ENCODE measurements at regions not wholly inside any gene's neighbourhood (a gene's known extent, or its start where the extent isn't known, plus 50 kb on each side); places are given as distances from the start of the nearest gene placed in this dataset.

DNA sequence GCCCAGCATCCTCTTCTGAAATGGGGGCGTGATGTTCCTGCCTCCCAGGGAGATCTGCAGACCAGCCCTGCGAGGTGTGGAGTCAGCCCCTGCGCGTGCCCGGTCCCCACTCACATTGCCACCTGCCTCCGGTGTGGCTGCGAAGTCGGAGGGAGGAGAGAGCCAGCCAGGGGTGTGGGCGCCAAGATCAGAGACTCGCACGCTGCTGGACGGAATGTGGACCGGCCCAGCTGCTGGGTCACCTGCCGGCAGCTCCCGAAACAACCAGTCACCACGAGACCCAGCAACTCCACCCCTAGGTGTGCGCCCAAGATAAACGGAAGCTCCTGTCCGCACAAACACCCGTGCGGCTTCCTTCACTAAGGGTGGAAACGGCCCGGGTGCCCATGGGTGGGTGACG is 51.1 kb upstream of the EGFL7 start:
- no peak for DNase-seq
- Histone ChIP-seq H3K9me3 (no peaks in the 10 kb centered on the region), H3K27me3 (no peaks in the 10 kb centered on the region), H3K4me1 (peaks cover 0 to 20% (median 13%) of the 10 kb centered on the region in 4 donors), H3K4me3 (no peak overlapping the region), H3K36me3 (no peaks in the 10 kb centered on the region), H3K27ac (no peak overlapping the region)
- TF ChIP-seq, protein P1, sequence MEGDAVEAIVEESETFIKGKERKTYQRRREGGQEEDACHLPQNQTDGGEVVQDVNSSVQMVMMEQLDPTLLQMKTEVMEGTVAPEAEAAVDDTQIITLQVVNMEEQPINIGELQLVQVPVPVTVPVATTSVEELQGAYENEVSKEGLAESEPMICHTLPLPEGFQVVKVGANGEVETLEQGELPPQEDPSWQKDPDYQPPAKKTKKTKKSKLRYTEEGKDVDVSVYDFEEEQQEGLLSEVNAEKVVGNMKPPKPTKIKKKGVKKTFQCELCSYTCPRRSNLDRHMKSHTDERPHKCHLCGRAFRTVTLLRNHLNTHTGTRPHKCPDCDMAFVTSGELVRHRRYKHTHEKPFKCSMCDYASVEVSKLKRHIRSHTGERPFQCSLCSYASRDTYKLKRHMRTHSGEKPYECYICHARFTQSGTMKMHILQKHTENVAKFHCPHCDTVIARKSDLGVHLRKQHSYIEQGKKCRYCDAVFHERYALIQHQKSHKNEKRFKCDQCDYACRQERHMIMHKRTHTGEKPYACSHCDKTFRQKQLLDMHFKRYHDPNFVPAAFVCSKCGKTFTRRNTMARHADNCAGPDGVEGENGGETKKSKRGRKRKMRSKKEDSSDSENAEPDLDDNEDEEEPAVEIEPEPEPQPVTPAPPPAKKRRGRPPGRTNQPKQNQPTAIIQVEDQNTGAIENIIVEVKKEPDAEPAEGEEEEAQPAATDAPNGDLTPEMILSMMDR (IDR thresholded peaks at IDR 0.05), result no peak
- TF ChIP-seq POLR2AphosphoS5 (IDR thresholded peaks at IDR 0.05), result no peak
- TF ChIP-seq POLR2A (IDR thresholded peaks at IDR 0.05), result no peak
- TF ChIP-seq EP300 (IDR thresholded peaks at IDR 0.05), result no peak
- intact Hi-C loops (cut with DNase I), result no loop called here
- WGBS, 2 donors, result 72 to 93% methylated on average over 24 of the region's 24 CpGs

DNA sequence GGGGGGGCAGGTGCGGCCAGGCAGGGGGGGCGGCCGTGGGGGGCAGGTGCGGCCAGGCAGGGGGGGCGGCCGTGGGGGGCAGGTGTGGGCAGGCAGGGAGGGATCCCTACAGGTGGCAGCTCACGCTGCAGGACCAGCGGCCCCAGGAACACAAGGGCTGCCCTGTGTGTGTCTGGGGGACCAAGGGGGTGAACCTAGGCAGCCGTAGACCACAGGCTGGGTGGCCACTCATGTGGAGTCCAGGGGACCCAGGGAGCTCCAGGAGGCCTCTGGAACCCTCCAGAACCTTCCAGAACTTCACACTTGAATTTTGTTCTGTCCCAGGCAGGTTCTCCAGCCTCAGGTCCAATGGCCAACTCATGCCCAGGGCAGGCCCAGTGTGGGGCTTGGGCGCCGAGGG is 51.6 kb upstream of the EGFL7 start:
- intact Hi-C loops (cut with DNase I), result no loop called here
- Histone ChIP-seq H3K27me3 (no peaks in the 10 kb centered on the region), H3K36me3 (no peaks in the 10 kb centered on the region), H3K27ac (no peak overlapping the region), H3K4me1 (peaks cover 0 to 25% (median 18%) of the 10 kb centered on the region in 4 donors), H3K4me3 (no peak overlapping the region), H3K9me3 (no peaks in the 10 kb centered on the region)
- DNase-seq, result no peak
- 50 to 80% methylated on average over 11 of the region's 11 CpGs for WGBS, 2 donors
- no peak for TF ChIP-seq POLR2A (IDR thresholded peaks at IDR 0.05)
- TF ChIP-seq, protein P1 (IDR thresholded peaks at IDR 0.05), result no peak
- TF ChIP-seq EP300 (IDR thresholded peaks at IDR 0.05), result no peak
- TF ChIP-seq POLR2AphosphoS5 (IDR thresholded peaks at IDR 0.05), result no peak

DNA sequence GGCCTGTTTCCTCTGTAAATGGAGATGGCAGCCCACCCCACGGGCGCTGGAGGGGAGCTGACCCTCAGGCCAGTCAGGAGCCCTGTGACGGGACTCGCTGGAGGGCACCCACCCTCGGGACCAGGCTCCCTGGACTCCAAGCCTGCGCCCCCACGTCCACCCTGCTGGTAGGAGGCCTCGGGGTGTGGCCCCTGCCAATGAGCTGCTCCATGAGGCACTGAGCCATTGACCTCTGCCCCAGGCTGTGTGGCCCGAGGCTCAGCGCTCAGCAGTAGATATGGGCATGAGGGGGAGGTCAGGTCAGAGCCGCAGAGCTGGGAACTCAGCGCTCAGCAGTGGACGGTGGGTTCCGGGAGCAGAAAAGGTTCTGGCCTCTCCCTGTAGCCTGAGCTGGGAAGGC is 52.3 kb upstream of the EGFL7 start:
- H3K36me3 ChIP-seq, result no peaks in the 10 kb centered on the region
- H3K27ac ChIP-seq, result no peak overlapping the region
- 25 to 76% methylated on average over 14 of the region's 14 CpGs for WGBS, 2 donors
- intact Hi-C loops (cut with DNase I), result no loop called here
- no peak overlapping the region for H3K4me3 ChIP-seq
- no peak for TF ChIP-seq POLR2A (IDR thresholded peaks at IDR 0.05)
- TF ChIP-seq EP300 (IDR thresholded peaks at IDR 0.05), result no peak
- TF ChIP-seq POLR2AphosphoS5 (IDR thresholded peaks at IDR 0.05), result no peak
- TF ChIP-seq, protein P1 (IDR thresholded peaks at IDR 0.05), result no peak
- H3K4me1 ChIP-seq, result peaks cover 0 to 31% (median 22%) of the 10 kb centered on the region in 4 donors
- DNase-seq, result no peak
- H3K27me3 ChIP-seq, result no peaks in the 10 kb centered on the region
- H3K9me3 ChIP-seq, result no peaks in the 10 kb centered on the region

DNA sequence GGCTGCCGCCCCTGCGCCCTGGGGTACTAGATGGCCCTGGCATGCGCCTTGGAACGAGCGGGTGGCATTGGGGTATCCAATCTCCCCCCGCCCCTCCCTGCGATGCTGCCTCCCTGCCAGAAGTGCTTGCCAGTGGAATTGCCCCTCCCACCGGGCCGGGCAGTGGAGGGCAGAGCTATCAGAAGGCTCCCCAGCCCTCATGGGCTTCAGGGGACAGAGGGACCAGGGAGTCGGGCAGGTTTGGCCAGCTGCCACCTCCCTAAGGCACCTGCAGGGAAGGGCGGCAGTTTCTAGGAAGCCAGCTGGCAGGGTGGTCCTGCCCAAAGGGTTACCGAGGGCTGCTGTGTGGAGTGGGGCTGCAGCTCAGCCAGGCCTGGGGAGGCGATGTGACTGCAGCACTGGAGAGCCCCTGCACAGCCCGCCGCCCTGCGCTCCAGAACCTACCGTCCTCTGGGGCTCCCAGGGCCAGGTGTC is 52.8 kb upstream of the EGFL7 start:
- H3K27ac ChIP-seq, result no peak overlapping the region
- no peak overlapping the region for H3K4me3 ChIP-seq
- TF ChIP-seq POLR2AphosphoS5 (IDR thresholded peaks at IDR 0.05) (no peak), POLR2A (IDR thresholded peaks at IDR 0.05) (no peak), EP300 (IDR thresholded peaks at IDR 0.05) (no peak)
- TF ChIP-seq, protein P1 (IDR thresholded peaks at IDR 0.05), result no peak
- WGBS, 2 donors, result 38 to 73% methylated on average over 17 of the region's 17 CpGs
- intact Hi-C loops (cut with DNase I), result loop anchor here (5.0 kb wide), 1 partner anchor 83 kb away; no protein-coding TSS in a partner anchor
- DNase-seq, result no peak
- H3K9me3 ChIP-seq, result no peaks in the 10 kb centered on the region
- H3K27me3 ChIP-seq, result no peaks in the 10 kb centered on the region
- peaks cover 0 to 29% (median 18%) of the 10 kb centered on the region in 4 donors for H3K4me1 ChIP-seq
- no peaks in the 10 kb centered on the region for H3K36me3 ChIP-seq

DNA sequence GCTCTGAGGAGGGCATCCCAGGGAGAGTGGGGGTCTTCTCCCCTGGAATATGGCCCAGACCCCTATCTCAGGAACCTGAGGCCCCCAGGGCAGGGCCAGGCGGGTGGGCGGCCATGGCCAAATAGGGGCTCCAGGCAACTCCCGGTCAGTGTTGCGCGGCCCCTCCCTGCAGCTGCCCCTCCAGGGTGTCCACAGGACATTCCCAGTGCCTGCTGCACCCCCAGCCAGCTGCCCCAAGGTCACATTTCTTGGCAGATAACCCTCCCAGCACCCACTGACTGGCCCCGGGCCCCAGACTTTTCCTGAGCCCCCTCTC is 53.6 kb upstream of the EGFL7 start:
- H3K4me3 ChIP-seq, result no peak overlapping the region
- WGBS, 2 donors, result 73 to 88% methylated on average over 6 of the region's 6 CpGs
- H3K27me3 ChIP-seq, result peaks cover 0 to 7% (median 0%) of the 10 kb centered on the region in 3 donors
- H3K27ac ChIP-seq, result no peak overlapping the region
- intact Hi-C loops (cut with DNase I), result loop anchor here (5.0 kb wide), 1 partner anchor 82 kb away; no protein-coding TSS in a partner anchor
- no peaks in the 10 kb centered on the region for H3K36me3 ChIP-seq
- DNase-seq, result no peak
- TF ChIP-seq POLR2AphosphoS5 (IDR thresholded peaks at IDR 0.05) (no peak), EP300 (IDR thresholded peaks at IDR 0.05) (no peak), POLR2A (IDR thresholded peaks at IDR 0.05) (no peak)
- TF ChIP-seq, protein P1 (IDR thresholded peaks at IDR 0.05), result no peak
- H3K9me3 ChIP-seq, result no peaks in the 10 kb centered on the region
- peaks cover 0 to 29% (median 17%) of the 10 kb centered on the region in 4 donors for H3K4me1 ChIP-seq
